ENCODE measurements at regions not wholly inside any gene's neighbourhood (a gene's known extent, or its start where the extent isn't known, plus 50 kb on each side); places are given as distances from the start of the nearest gene placed in this dataset.

GRCh38 chr5:117262572-117263131 is 688.0 kb upstream of the SEMA6A start:
- Histone ChIP-seq H2BK120ac (ENCODE audit: low read depth, low read length, poor library complexity, severe bottlenecking) (no peak overlapping the region), H4K5ac (ENCODE audit: insufficient read length, low read depth, low read length) (no peak overlapping the region), H4K91ac (ENCODE audit: insufficient read length, low read depth, low read length) (no peak overlapping the region), H3K14ac (ENCODE audit: insufficient read depth, low read length) (no peak overlapping the region), H2BK12ac (ENCODE audit: insufficient read length, low read depth, low read length) (no peak overlapping the region), H2AFZ (ENCODE audit: low read length) (peak overlapping the region; percentile 22), H3K23me2 (ENCODE audit: insufficient read length, low read depth, low read length, poor library complexity, severe bottlenecking) (no peaks in the 10 kb centered on the region), H3K23ac (ENCODE audit: insufficient read length, low read depth, low read length) (no peak overlapping the region), H3K27ac (ENCODE audit: insufficient read length, low read depth, low read length) (no peak overlapping the region), H3K4me2 (ENCODE audit: insufficient read depth, insufficient read length, low read length) (no peak overlapping the region), H2BK15ac (ENCODE audit: low read depth, low read length) (no peak overlapping the region), H3T11ph (ENCODE audit: low read length) (no peak overlapping the region), H3K27me3 (ENCODE audit: insufficient read depth, low read length) (no peaks in the 10 kb centered on the region), H3K56ac (ENCODE audit: insufficient read length, low read depth, low read length) (no peak overlapping the region), H3K9me3 (ENCODE audit: control insufficient read depth, low read depth, low read length) (no peaks in the 10 kb centered on the region), H2BK20ac (ENCODE audit: low read depth, low read length, poor library complexity, severe bottlenecking) (no peak overlapping the region), H4K20me1 (ENCODE audit: control insufficient read depth, insufficient read depth, insufficient read length) (no peaks in the 10 kb centered on the region), H3K79me2 (ENCODE audit: insufficient read depth, low read length) (no peaks in the 10 kb centered on the region), H2AK5ac (ENCODE audit: insufficient read length, low read length) (no peak overlapping the region), H3K79me1 (ENCODE audit: insufficient read depth, low read depth, low read length, poor library complexity, severe bottlenecking) (no peaks in the 10 kb centered on the region), H3K4ac (ENCODE audit: low read depth, low read length) (no peak overlapping the region), H2BK5ac (ENCODE audit: insufficient read length, low read length) (no peak overlapping the region), H4K8ac (replicated peaks; ENCODE audit: insufficient read length, low read depth, low read length) (no peak overlapping the region), H3K18ac (ENCODE audit: insufficient read length, low read depth, low read length) (no peak overlapping the region), H3K9ac (ENCODE audit: extremely low read depth, insufficient read length, low read length) (no peak overlapping the region), H3K4me1 (ENCODE audit: insufficient read depth, low read length) (peaks cover 3% of the 10 kb centered on the region; the same call in 1 of the 2 replicates)
- Mint-ChIP-seq H3K27me3 (ENCODE audit: low read depth) (no peaks in the 10 kb centered on the region), H3K4me1 (peaks cover 4 to 5% of the 10 kb centered on the region in 2 experiments; a peak in 3 of 4 replicates), H3K36me3 (ENCODE audit: insufficient read depth in 1 of 3, low read depth in 3 of 3) (peaks cover 12 to 24% (median 12%) of the 10 kb centered on the region in 3 experiments), H3K4me3 (no peak overlapping the region), H3K9me3 (peaks cover 18 to 25% of the 10 kb centered on the region in 2 experiments), H3K27ac (no peak overlapping the region; a peak in 1 of 7 replicates)
- no CpG with 5 or more reads among the region's 4 CpGs for WGBS (ENCODE audit: extremely low coverage, insufficient read length, low lambda C conversion rate)
- TF ChIP-seq CTCF (conservative IDR thresholded peaks at IDR 0.05), result no peak
- DNase-seq, result no peak
